H9 (cell line): ENCODE measurements at regions not wholly inside any gene's neighbourhood (a gene's known extent, or its start where the extent isn't known, plus 50 kb on each side); places are given as distances from the start of the nearest gene placed in this dataset.
"Not testable (repeated sequence)": the region's sequence is repeated elsewhere in the genome, so short reads cannot be mapped to it uniquely, and the experiment has no call there.

ENCODE experiments used
- DNase-seq: peaks from one replicate; pipeline ENCODE4 v3.0.0-alpha.2; 2017
- H2AFZ ChIP-seq: one replicate; pipeline ENCODE4 v1.6.1; 2013; ENCODE audit warnings: mild to moderate bottlenecking, low read length, control low read depth, moderate library complexity
- H2AK5ac ChIP-seq: 2 replicates; pipeline ENCODE4 v1.6.1; 2013; ENCODE audit warnings: low read length, control low read depth, mixed read lengths; ENCODE audit not compliant: insufficient read length
- H2BK120ac ChIP-seq: one replicate; pipeline ENCODE4 v1.6.1; 2013; ENCODE audit warnings: low read depth, mild to moderate bottlenecking, low read length, control low read depth, inconsistent platforms; ENCODE audit not compliant: poor library complexity, severe bottlenecking
- H2BK12ac ChIP-seq: 2 replicates; pipeline ENCODE4 v1.6.1; 2013; ENCODE audit warnings: low read length, control low read depth, mixed read lengths, low read depth; ENCODE audit not compliant: insufficient read length
- H2BK15ac ChIP-seq: 2 replicates; pipeline ENCODE4 v1.6.1; 2013; ENCODE audit warnings: low read depth, low read length, control low read depth
- H2BK20ac ChIP-seq: one replicate; pipeline ENCODE4 v1.6.1; 2013; ENCODE audit warnings: low read depth, mild to moderate bottlenecking, low read length, control low read depth, inconsistent platforms; ENCODE audit not compliant: poor library complexity, severe bottlenecking
- H2BK5ac ChIP-seq: 2 replicates; pipeline ENCODE4 v1.6.1; 2013; ENCODE audit warnings: low read length, control low read depth, mixed read lengths; ENCODE audit not compliant: insufficient read length
- H3K14ac ChIP-seq: 2 replicates; pipeline ENCODE4 v1.6.1; 2013; ENCODE audit warnings: low read length, control low read depth; ENCODE audit not compliant: insufficient read depth
- H3K18ac ChIP-seq: 2 replicates; pipeline ENCODE4 v1.6.1; 2013; ENCODE audit warnings: low read depth, mild to moderate bottlenecking, mixed read lengths, low read length, control low read depth; ENCODE audit not compliant: insufficient read length
- H3K23ac ChIP-seq: 2 replicates; pipeline ENCODE4 v1.6.1; 2013; ENCODE audit warnings: low read length, control low read depth, mixed read lengths, low read depth; ENCODE audit not compliant: insufficient read length
- H3K23me2 ChIP-seq: 2 replicates; pipeline ENCODE4 v1.6.1; 2013; ENCODE audit warnings: low read depth, mild to moderate bottlenecking, mixed read lengths, low read length, control low read depth; ENCODE audit not compliant: insufficient read length, poor library complexity, severe bottlenecking
- H3K27ac ChIP-seq: 2 replicates; pipeline ENCODE4 v1.5.1; 2013; ENCODE audit warnings: low read length, control low read depth, mixed read lengths, low read depth; ENCODE audit not compliant: insufficient read length
- H3K27me3 ChIP-seq: 2 replicates; pipeline ENCODE4 v1.6.1; 2013; ENCODE audit warnings: low read length, control low read depth, inconsistent platforms; ENCODE audit not compliant: insufficient read depth
- H3K4ac ChIP-seq: 2 replicates; pipeline ENCODE4 v1.6.1; 2013; ENCODE audit warnings: low read depth, mild to moderate bottlenecking, control low read depth, inconsistent platforms, low read length, moderate library complexity
- H3K4me1 ChIP-seq: 2 replicates; pipeline ENCODE4 v1.6.1; 2013; ENCODE audit warnings: low read length, control low read depth, inconsistent platforms; ENCODE audit not compliant: insufficient read depth
- H3K4me2 ChIP-seq: 2 replicates; pipeline ENCODE4 v1.6.1; 2013; ENCODE audit warnings: low read length, control low read depth, mixed read lengths; ENCODE audit not compliant: insufficient read length, insufficient read depth
- H3K56ac ChIP-seq: 2 replicates; pipeline ENCODE4 v1.6.1; 2013; ENCODE audit warnings: low read depth, mild to moderate bottlenecking, mixed read lengths, low read length, control low read depth; ENCODE audit not compliant: insufficient read length
- H3K79me1 ChIP-seq: 2 replicates; pipeline ENCODE4 v1.6.1; 2013; ENCODE audit warnings: low read depth, mild to moderate bottlenecking, moderate library complexity, low read length, control low read depth, inconsistent platforms; ENCODE audit not compliant: insufficient read depth, poor library complexity, severe bottlenecking
- H3K79me2 ChIP-seq: 2 replicates; pipeline ENCODE4 v1.6.1; 2013; ENCODE audit warnings: low read length, control low read depth, inconsistent platforms; ENCODE audit not compliant: insufficient read depth
- H3K9ac ChIP-seq: 2 replicates; pipeline ENCODE4 v1.6.1; 2013; ENCODE audit warnings: low read length, control low read depth, mixed read lengths; ENCODE audit not compliant: insufficient read length; ENCODE audit errors: extremely low read depth
- H3K9me3 ChIP-seq: one replicate; pipeline ENCODE4 v1.6.1; 2013; ENCODE audit warnings: low read depth, low read length, inconsistent platforms; ENCODE audit not compliant: control insufficient read depth
- H3T11ph ChIP-seq: one replicate; pipeline ENCODE4 v1.6.1; 2013; ENCODE audit warnings: mild to moderate bottlenecking, low read length, control low read depth, inconsistent platforms
- H4K20me1 ChIP-seq: one replicate; pipeline ENCODE4 v1.6.1; 2013; ENCODE audit not compliant: control insufficient read depth, insufficient read length, insufficient read depth
- H4K5ac ChIP-seq: 2 replicates; pipeline ENCODE4 v1.6.1; 2013; ENCODE audit warnings: low read depth, mild to moderate bottlenecking, mixed read lengths, low read length, control low read depth; ENCODE audit not compliant: insufficient read length
- H4K8ac ChIP-seq: replicated peaks from 2 replicates; pipeline ENCODE4 v1.6.1; 2013; ENCODE audit warnings: low read length, control low read depth, mixed read lengths, low read depth; ENCODE audit not compliant: insufficient read length
- H4K91ac ChIP-seq: 2 replicates; pipeline ENCODE4 v1.6.1; 2013; ENCODE audit warnings: low read depth, mild to moderate bottlenecking, moderate library complexity, mixed read lengths, low read length, control low read depth; ENCODE audit not compliant: insufficient read length
- H3K27ac Mint-ChIP-seq, 3 experiments: 2 replicates in 2 of 3; 3 replicates in 1 of 3; pipeline ENCODE4 v1.8.0; 2020 to 2021; ENCODE audit warnings: mixed read lengths in 3 of 3, mild to moderate bottlenecking in 1 of 3, moderate library complexity in 1 of 3
- H3K27me3 Mint-ChIP-seq: 2 replicates; pipeline ENCODE4 v1.8.0; 2021; ENCODE audit warnings: low read depth, mild to moderate bottlenecking, moderate library complexity, mixed read lengths
- H3K36me3 Mint-ChIP-seq, 3 experiments: 2 replicates in 2 of 3; 3 replicates in 1 of 3; pipeline ENCODE4 v1.8.0; 2020 to 2021; ENCODE audit warnings: low read depth in 3 of 3, mixed read lengths in 3 of 3; ENCODE audit not compliant: insufficient read depth in 1 of 3
- H3K4me1 Mint-ChIP-seq, 2 experiments: 2 replicates each; pipeline ENCODE4 v1.8.0; 2020; ENCODE audit warnings: mixed read lengths in 2 of 2
- H3K4me3 Mint-ChIP-seq, 2 experiments: 2 replicates in 1 of 2; 3 replicates in 1 of 2; pipeline ENCODE4 v1.8.0; 2020 to 2021; ENCODE audit warnings: mild to moderate bottlenecking in 2 of 2, mixed read lengths in 2 of 2, moderate library complexity in 1 of 2
- H3K9me3 Mint-ChIP-seq, 2 experiments: 2 replicates in 1 of 2; 3 replicates in 1 of 2; pipeline ENCODE4 v1.8.0; 2020; ENCODE audit warnings: mild to moderate bottlenecking in 2 of 2, mixed read lengths in 2 of 2, moderate library complexity in 1 of 2
- CTCF ChIP-seq: fragments of 200-600 bp; sonication (generic); conservative IDR thresholded peaks from 3 replicates; pipeline ENCODE4 v1.8.0; 2021; ENCODE audit warnings: antibody characterized with exemption, mild to moderate bottlenecking
- WGBS: extraction: QIAGEN DNeasy Blood & Tissue Kit; methylation state at CpG from one replicate; pipeline ENCODE4 v1.1.7; 2013; ENCODE audit warnings: missing lambda C conversion rate, low lambda C conversion rate, mixed read lengths; ENCODE audit not compliant: insufficient read length; ENCODE audit errors: extremely low coverage; 5-methylcytosine and 5-hydroxymethylcytosine counted together

- H2BK5ac ChIP-seq, H3K18ac ChIP-seq, H2AK5ac ChIP-seq, H3K56ac ChIP-seq, H3K9me3 ChIP-seq, H4K20me1 ChIP-seq, H4K8ac ChIP-seq, H4K91ac ChIP-seq, H3K9ac ChIP-seq, H3K23me2 ChIP-seq, H3K14ac ChIP-seq, H3K4ac ChIP-seq, H2BK12ac ChIP-seq, H3K9me3 Mint-ChIP-seq, H4K5ac ChIP-seq, H3T11ph ChIP-seq, H2BK120ac ChIP-seq, H3K4me1 Mint-ChIP-seq, H3K27me3 ChIP-seq, H3K4me2 ChIP-seq, H3K79me2 ChIP-seq, H3K4me3 Mint-ChIP-seq, H2BK20ac ChIP-seq, H2BK15ac ChIP-seq, H3K4me1 ChIP-seq, H2AFZ ChIP-seq, H3K27ac ChIP-seq, H3K23ac ChIP-seq, H3K79me1 ChIP-seq, H3K27me3 Mint-ChIP-seq: not testable (repeated sequence)
- no CpG with 5 or more reads among the region's 15 CpGs for WGBS
- DNase-seq = peak; percentile 86
- peak; percentile 99 for TF ChIP-seq CTCF
- Mint-ChIP-seq H3K27ac (peak overlapping the region in 1 of 3 experiments; percentile 51; a peak in 1 of 7 replicates), H3K36me3 (peaks cover 28 to 47% (median 47%) of the 10 kb centered on the region in 3 experiments)
Measured at GRCh38 chr22:25462474-25463346, 101.8 kb upstream of the GRK3 start.

- H3K4me1 Mint-ChIP-seq, H3K27me3 ChIP-seq, H4K20me1 ChIP-seq, H3K4me3 Mint-ChIP-seq, H2BK12ac ChIP-seq, H3K79me1 ChIP-seq, H3T11ph ChIP-seq, H4K91ac ChIP-seq, H3K27me3 Mint-ChIP-seq, H3K9ac ChIP-seq, H4K5ac ChIP-seq, DNase-seq, H2BK20ac ChIP-seq, H3K79me2 ChIP-seq, H2AFZ ChIP-seq, H3K4ac ChIP-seq, H3K14ac ChIP-seq, H3K9me3 ChIP-seq, H3K18ac ChIP-seq, H3K23ac ChIP-seq, H3K4me1 ChIP-seq, H3K56ac ChIP-seq, H3K4me2 ChIP-seq, H4K8ac ChIP-seq, H2BK120ac ChIP-seq, H2BK15ac ChIP-seq, H2AK5ac ChIP-seq, H2BK5ac ChIP-seq, H3K23me2 ChIP-seq, H3K9me3 Mint-ChIP-seq, H3K27ac ChIP-seq: not testable (repeated sequence)
- Mint-ChIP-seq H3K27ac (peak overlapping the region in 1 of 3 experiments; percentile 51; a peak in 1 of 7 replicates), H3K36me3 (peaks cover 28 to 47% (median 47%) of the 10 kb centered on the region in 3 experiments)
- no CpG with 5 or more reads among the region's 8 CpGs for WGBS
Measured at GRCh38 chr22:25463347-25463628, 101.2 kb upstream of the GRK3 start.
